ENCODE measurements at regions not wholly inside any gene's neighbourhood (a gene's known extent, or its start where the extent isn't known, plus 50 kb on each side); places are given as distances from the start of the nearest gene placed in this dataset.

DNA sequence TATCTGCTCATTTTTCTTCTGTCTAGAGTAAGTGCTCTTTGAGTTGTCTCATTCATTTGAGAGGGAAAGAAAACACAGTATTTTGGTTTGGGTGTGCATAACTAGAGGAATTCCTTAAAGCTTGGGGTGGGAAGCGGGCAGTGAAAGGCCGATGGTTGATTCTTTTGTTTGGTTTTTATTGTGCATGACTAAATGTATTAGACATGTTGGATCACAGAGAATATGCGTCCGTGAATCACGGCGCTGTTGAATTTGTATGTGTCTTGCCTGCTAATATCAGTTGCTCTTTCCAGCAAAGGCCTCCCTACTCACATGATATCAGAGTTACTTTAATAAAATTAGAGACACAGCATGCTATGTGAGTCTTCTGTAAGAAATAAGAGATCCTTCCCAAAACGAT, 180.0 kb downstream of the CHD9NB start:
- Histone ChIP-seq H3K9ac (ENCODE audit: control insufficient read depth, extremely low read depth, insufficient read depth, low read length) (no peak overlapping the region), H3K9me3 (ENCODE audit: control insufficient read depth, low read depth, low read length) (no peaks in the 10 kb centered on the region), H2AFZ (ENCODE audit: control insufficient read depth, low read length) (no peak overlapping the region), H4K20me1 (ENCODE audit: control insufficient read depth, extremely low read depth, insufficient read depth, low read length) (no peaks in the 10 kb centered on the region), H3K36me3 (ENCODE audit: control insufficient read depth in 2 of 2, extremely low read depth in 1 of 2, insufficient read depth in 2 of 2, low read length in 2 of 2) (no peaks in the 10 kb centered on the region), H3K4me3 (ENCODE audit: control insufficient read depth in 2 of 3, extremely low read depth in 1 of 3, insufficient read depth in 2 of 3, low read depth in 1 of 3, low read length in 3 of 3) (no peak overlapping the region), H3K9me1 (ENCODE audit: control insufficient read depth, extremely low read depth, insufficient read depth, low read length) (no peaks in the 10 kb centered on the region), H3K4me2 (ENCODE audit: control insufficient read depth, extremely low read depth, insufficient read depth, low read depth, low read length) (no peak overlapping the region), H3K27me3 (ENCODE audit: control insufficient read depth, extremely low read depth, insufficient read depth, low read length) (no peaks in the 10 kb centered on the region), H3K4me1 (ENCODE audit: control insufficient read depth, extremely low read depth, insufficient read depth, low read length) (no peaks in the 10 kb centered on the region), H3K27ac (ENCODE audit: control insufficient read depth, insufficient read depth, low read length) (no peak overlapping the region), H3K79me2 (ENCODE audit: control insufficient read depth, insufficient read depth, low read length) (no peaks in the 10 kb centered on the region)
- FAIRE-seq (no peak), DNase-seq (ENCODE audit: low read depth, low spot score) (no peak)
- dilution Hi-C loops (cut with MboI; ENCODE audit: extremely low pct_ligation_motif_present, low sequenced_read_pairs), result no loop called here
- TF ChIP-seq EZH2 (IDR thresholded peaks at IDR 0.05; ENCODE audit: low read length), result no peak
- TF ChIP-seq, protein P1, sequence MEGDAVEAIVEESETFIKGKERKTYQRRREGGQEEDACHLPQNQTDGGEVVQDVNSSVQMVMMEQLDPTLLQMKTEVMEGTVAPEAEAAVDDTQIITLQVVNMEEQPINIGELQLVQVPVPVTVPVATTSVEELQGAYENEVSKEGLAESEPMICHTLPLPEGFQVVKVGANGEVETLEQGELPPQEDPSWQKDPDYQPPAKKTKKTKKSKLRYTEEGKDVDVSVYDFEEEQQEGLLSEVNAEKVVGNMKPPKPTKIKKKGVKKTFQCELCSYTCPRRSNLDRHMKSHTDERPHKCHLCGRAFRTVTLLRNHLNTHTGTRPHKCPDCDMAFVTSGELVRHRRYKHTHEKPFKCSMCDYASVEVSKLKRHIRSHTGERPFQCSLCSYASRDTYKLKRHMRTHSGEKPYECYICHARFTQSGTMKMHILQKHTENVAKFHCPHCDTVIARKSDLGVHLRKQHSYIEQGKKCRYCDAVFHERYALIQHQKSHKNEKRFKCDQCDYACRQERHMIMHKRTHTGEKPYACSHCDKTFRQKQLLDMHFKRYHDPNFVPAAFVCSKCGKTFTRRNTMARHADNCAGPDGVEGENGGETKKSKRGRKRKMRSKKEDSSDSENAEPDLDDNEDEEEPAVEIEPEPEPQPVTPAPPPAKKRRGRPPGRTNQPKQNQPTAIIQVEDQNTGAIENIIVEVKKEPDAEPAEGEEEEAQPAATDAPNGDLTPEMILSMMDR (optimal IDR thresholded peaks at IDR 0.05 in 1 of 3, IDR thresholded peaks at IDR 0.05 in 1 of 3, conservative IDR thresholded peaks at IDR 0.05 in 1 of 3; ENCODE audit: extremely low read depth in 1 of 3, insufficient read depth in 2 of 3, low read length in 3 of 3), result no peak

- H3K79me2 ChIP-seq (ENCODE audit: control insufficient read depth, insufficient read depth, low read length), result no peaks in the 10 kb centered on the region
- no peaks in the 10 kb centered on the region for H3K4me1 ChIP-seq (ENCODE audit: control insufficient read depth, extremely low read depth, insufficient read depth, low read length)
- H4K20me1 ChIP-seq (ENCODE audit: control insufficient read depth, extremely low read depth, insufficient read depth, low read length), result no peaks in the 10 kb centered on the region
- H2AFZ ChIP-seq (ENCODE audit: control insufficient read depth, low read length), result no peak overlapping the region
- H3K4me3 ChIP-seq (ENCODE audit: control insufficient read depth in 2 of 3, extremely low read depth in 1 of 3, insufficient read depth in 2 of 3, low read depth in 1 of 3, low read length in 3 of 3), result no peak overlapping the region
- H3K9ac ChIP-seq (ENCODE audit: control insufficient read depth, extremely low read depth, insufficient read depth, low read length), result no peak overlapping the region
- no peak for DNase-seq (ENCODE audit: low read depth, low spot score)
- TF ChIP-seq, protein P1 (optimal IDR thresholded peaks at IDR 0.05 in 1 of 3, IDR thresholded peaks at IDR 0.05 in 1 of 3, conservative IDR thresholded peaks at IDR 0.05 in 1 of 3; ENCODE audit: extremely low read depth in 1 of 3, insufficient read depth in 2 of 3, low read length in 3 of 3), result no peak
- TF ChIP-seq EZH2 (IDR thresholded peaks at IDR 0.05; ENCODE audit: low read length), result no peak
- no peaks in the 10 kb centered on the region for H3K9me3 ChIP-seq (ENCODE audit: control insufficient read depth, low read depth, low read length)
- no peaks in the 10 kb centered on the region for H3K36me3 ChIP-seq (ENCODE audit: control insufficient read depth in 2 of 2, extremely low read depth in 1 of 2, insufficient read depth in 2 of 2, low read length in 2 of 2)
- dilution Hi-C loops (cut with MboI; ENCODE audit: extremely low pct_ligation_motif_present, low sequenced_read_pairs), result no loop called here
- no peaks in the 10 kb centered on the region for H3K27me3 ChIP-seq (ENCODE audit: control insufficient read depth, extremely low read depth, insufficient read depth, low read length)
- FAIRE-seq, result no peak
- H3K4me2 ChIP-seq (ENCODE audit: control insufficient read depth, extremely low read depth, insufficient read depth, low read depth, low read length), result no peak overlapping the region
- no peaks in the 10 kb centered on the region for H3K9me1 ChIP-seq (ENCODE audit: control insufficient read depth, extremely low read depth, insufficient read depth, low read length)
- H3K27ac ChIP-seq (ENCODE audit: control insufficient read depth, insufficient read depth, low read length), result no peak overlapping the region
Observed at GRCh38 chr16:52871481-52871880, 181.2 kb downstream of the CHD9NB start.

Data from keratinocyte (primary cell).